ENCODE measurements at regions not wholly inside any gene's neighbourhood (a gene's known extent, or its start where the extent isn't known, plus 50 kb on each side); places are given as distances from the start of the nearest gene placed in this dataset.
A peak's percentile ranks its signal among the peaks of the same experiment; 100 is the strongest.
"Not testable (repeated sequence)": the region's sequence is repeated elsewhere in the genome, so short reads cannot be mapped to it uniquely, and the experiment has no call there.

DNA sequence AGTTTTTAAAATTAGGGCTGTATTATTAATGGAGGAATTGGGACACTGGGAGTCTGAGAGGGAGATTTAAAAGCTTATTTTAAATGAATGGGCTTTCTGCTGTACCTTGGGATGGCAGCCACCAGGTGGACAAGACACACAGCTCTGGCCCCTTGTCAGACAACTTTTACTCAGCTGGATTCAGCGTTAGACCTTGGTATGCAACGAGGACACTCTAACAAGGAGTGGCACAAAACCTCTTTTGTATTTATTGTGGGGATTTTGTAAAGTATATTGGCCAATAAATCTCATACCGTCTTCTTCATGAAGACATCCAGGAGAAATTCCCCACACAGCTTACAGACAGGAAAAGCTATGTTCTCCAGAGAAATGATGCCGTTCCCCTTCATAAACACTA lies 105.7 kb downstream of the LCA5 start:
- no peak for DNase-seq (ENCODE audit: low read depth)

DNA sequence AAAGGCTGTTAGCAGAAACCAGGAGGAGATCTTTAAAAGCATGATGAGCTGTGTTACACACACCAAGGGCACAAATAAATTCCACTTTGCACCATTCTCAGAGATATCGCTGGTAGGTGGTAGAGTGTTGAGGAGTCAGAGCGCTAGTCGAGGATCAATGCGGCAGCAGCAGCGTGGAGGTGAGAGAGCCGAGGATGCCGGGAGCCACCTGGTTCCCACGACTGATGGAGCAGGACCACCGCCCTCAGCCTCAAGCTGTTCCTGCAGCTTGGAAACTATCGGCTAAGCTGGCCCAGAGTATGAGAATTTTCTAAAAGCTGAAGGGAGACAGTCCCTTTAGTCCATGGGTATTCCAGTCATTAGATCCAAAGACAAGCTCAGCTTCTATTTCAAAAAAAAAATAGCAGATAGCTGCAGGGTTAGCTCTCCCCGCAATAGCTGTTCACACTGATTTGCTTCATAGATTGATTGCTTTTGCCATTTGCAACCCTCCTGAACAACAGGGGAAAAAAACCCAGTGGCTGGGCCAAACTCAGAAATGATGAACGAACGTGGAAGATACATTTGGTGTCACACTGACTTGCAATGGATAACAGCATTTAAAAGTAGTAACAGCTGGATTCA lies 106.2 kb downstream of the LCA5 start:
- no peak for DNase-seq (ENCODE audit: low read depth)

- DNase-seq (ENCODE audit: low read depth), result no peak
These were observed 109.5 kb downstream of the LCA5 start for GRCh38 chr6:79427721-79428120.

GRCh38 chr6:79426625-79427278 lies 110.5 kb downstream of the LCA5 start:
- no peak for DNase-seq (ENCODE audit: low read depth)

DNA sequence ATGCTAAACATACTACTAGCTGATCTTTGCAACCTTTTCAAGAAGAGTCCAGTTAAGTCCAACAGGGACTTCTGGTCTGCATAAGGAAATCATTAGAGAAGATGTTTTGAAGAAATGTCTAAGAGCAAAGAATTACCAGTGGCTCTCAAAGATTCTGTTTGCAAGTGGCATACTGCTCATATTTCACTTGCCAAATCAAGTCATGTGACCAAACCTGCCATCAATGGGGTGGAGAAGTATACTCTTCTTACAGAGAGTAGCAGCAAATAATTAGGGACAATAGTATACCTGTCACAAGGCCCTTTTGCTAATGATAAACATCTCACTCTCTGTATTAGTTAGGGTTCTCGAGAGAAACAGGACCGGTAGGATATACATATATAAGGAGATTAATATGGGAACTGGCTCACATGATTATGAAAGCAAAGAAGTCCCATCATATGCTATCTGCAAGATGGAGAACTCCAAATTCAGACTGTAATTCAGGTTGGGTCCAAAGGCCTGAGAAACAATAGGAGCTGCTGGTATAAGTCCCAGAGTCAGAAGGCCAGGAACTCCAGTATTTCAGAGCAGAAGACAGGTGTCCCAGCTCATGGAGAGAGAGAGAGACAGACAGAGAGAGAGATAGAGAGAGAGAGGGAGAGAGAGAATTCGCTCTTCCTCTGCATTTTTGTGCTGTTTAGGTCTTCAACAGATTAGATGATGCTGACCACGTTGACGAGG lies 111.5 kb downstream of the LCA5 start:
- DNase-seq (ENCODE audit: low read depth), result no peak

GRCh38 chr6:79423216-79423615 lies 114.0 kb downstream of the LCA5 start:
- no peak for DNase-seq (ENCODE audit: low read depth)

DNA sequence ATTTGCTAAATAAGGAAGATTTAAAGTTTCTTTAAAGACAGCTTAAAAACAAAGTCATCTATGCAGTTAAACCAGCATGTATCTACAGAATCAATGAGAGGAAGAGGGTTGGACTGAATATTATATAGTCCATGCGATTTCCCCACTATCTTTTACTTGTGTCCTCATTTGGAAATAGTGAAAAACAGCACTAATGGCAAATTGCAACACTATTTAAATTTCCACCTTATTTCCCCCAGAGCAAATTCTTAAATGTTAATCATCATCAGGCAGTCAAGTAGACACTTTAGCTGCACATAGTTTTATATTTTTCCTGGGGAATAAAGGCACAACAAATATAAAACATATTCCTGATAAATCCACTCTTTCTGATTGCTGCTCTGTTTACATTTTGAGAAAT lies 114.6 kb downstream of the LCA5 start:
- DNase-seq (ENCODE audit: low read depth), result no peak

GRCh38 chr6:79421707-79422484 lies 115.3 kb downstream of the LCA5 start:
- peak; percentile 65 for DNase-seq (ENCODE audit: low read depth)

- no peak for DNase-seq (ENCODE audit: low read depth)
These were observed 116.2 kb downstream of the LCA5 start for GRCh38 chr6:79421001-79421411.

DNA sequence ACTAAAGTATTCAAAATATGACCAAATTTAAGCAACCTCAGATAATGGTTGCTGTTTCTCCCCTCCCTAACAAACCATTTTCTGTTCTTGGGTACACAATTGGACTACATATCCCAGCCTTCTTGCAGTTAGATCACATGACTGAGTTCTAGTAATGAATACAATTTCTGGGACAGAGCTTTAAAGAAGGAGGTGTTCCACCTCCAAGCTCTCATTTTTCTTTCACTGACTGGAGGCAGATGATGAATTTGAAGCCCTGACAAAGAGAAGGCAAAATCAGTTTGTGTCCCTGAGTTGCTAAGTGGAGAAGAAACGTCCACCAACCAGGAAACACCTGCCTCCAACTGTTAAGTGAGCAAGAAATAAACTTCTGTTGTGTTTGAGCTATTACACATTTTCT lies 117.2 kb downstream of the LCA5 start:
- DNase-seq (ENCODE audit: low read depth), result no peak

DNA sequence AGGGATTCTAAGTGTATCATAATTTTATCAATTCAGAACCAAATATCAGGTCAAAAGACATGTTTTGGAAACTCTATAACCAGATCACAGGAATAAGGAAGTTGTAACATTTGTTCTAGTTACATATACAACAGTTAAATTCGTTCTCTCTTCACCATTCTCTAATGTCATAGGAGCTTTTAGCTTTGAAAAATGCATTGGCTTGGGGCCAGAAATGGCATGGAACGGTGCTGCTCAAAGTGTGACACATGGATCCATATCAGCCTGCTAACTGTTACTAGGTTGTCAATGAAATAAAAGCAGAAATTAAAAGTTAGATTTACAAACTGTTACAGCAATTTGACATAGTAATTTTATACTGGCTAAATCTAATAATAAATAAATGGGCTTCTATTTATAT lies 120.3 kb downstream of the LCA5 start:
- DNase-seq (ENCODE audit: low read depth), result no peak

- peak; percentile 45 for DNase-seq (ENCODE audit: low read depth)
These were observed 123.6 kb downstream of the LCA5 start for GRCh38 chr6:79413562-79414002.

GRCh38 chr6:79410806-79411205 lies 126.4 kb downstream of the LCA5 start:
- no peak for DNase-seq (ENCODE audit: low read depth)

DNA sequence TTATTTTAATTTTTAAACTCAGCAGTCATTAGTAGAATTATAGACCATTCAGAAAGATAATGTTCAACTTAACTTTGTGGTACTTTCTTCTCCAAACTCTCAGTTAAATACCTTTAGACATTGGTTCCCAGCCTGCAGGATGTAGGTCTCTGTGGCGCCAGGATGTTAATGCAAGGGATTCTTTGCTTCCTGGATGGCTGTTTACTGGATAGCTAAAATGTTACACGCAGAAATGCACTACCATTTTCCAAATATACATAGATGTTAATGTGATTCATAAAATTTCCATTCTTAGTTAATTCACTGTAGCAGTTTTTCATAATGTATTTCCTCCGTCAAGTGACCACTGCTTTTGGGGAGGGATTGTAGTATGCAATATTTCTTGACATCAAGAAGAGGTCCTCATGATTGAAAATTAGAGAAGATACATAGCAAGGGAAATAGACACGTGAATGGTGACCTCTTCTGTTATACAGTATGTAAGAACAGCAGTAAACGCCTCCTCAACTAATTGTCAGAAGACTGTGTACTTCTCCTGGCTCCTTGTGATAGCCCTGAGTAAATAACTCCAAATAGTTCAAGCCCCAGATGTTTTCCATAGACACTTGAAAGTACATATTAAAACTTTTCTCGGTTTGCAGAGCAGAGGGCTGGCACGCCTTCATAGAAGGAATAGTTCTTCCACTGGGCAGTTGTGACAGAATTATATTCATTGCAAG lies 128.8 kb downstream of the LCA5 start:
- DNase-seq (ENCODE audit: low read depth), result no peak

- DNase-seq (ENCODE audit: low read depth), result no peak
These were observed 132.6 kb downstream of the LCA5 start for GRCh38 chr6:79404677-79405076.

GRCh38 chr6:79404261-79404660 lies 133.0 kb downstream of the LCA5 start:
- no peak for DNase-seq (ENCODE audit: low read depth)

GRCh38 chr6:79403563-79403962 lies 133.7 kb downstream of the LCA5 start:
- no peak for DNase-seq (ENCODE audit: low read depth)

- no peak for DNase-seq (ENCODE audit: low read depth)
These were observed 134.1 kb downstream of the LCA5 start for GRCh38 chr6:79403086-79403485.

DNA sequence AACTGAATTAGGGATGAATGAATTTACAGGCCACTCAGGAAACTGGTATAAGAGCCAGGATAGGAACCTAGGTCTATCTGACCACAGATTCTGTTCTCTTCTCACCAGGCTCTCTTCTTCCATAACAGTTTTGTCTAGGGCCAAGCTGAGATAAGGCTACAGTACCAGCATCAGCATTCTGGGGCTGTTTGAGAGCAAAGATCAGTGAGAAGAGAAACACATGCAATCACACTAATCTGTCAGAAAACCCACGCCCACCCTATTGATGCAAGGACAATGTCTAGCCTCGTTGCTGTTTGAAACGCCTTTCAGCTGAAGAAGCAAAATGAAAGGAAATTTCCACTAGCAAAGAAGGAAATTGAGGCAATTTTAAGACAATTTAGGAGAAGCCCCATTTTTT lies 137.7 kb downstream of the LCA5 start:
- no peak for DNase-seq (ENCODE audit: low read depth)

DNA sequence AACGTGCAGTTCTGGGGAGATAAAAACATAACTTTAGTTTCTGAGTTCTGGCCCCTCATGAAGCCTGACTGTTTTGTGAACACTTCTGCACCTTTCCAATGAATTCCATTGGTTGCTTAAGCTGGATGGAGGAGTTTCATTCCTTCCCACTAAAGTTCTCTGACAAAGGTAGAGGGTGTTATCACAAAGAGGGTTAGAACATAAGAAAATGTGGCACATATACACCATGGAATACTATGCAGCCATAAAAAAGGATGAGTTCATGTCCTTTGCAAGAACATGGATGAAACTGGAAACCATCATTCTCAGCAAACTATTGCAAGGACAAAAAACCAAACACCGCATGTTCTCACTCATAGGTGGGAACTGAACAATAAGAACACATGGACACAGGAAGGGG lies 138.6 kb downstream of the LCA5 start:
- not testable (repeated sequence) for DNase-seq (ENCODE audit: low read depth)

DNA sequence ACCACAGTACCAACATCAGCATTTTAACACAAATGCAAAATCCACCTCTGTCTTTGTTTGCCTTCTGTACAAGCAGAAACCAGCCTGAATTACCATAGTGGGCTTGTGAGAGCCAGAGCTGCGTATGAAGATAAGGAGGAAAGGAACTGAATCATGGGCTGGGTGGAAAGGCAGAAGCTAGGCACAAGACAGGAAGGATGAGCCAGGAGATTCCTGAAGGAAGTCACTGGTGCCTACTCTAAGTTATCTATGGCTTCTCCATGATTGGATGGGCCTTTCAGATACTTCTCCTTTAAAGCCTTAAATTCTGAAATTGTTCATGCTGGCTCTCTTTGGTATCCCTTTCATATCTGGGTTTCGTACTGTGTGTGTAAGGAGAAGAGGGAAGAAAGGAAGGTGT lies 140.6 kb downstream of the LCA5 start:
- no peak for DNase-seq (ENCODE audit: low read depth)

DNA sequence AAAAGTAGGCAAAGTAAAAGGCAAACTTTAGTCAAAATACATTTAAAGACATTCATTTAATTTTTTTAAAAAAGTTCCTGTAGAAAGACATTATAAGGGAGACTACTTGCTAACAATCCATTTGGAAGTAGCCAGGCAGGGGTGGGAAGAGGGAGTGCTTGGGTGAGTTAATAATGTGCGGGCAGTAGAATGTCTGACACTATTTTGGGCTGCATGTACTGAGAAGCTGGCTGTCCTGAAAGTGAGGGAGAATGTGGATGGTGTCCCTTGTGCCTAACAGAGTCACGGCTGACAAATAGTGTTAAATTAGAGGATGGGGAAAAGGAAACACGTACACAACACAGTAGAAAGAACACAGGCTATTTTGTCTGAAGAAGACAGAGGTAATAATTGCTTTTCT lies 142.5 kb downstream of the LCA5 start:
- no peak for DNase-seq (ENCODE audit: low read depth)
